ENCODE measurements at regions not wholly inside any gene's neighbourhood (a gene's known extent, or its start where the extent isn't known, plus 50 kb on each side); places are given as distances from the start of the nearest gene placed in this dataset.

GRCh38 chr15:62909257-62909656 lies 133.3 kb upstream of the TPM1 start:
- no peak for DNase-seq (ENCODE audit: low read depth)
- TF ChIP-seq CTCF (conservative IDR thresholded peaks at IDR 0.05; ENCODE audit: low read depth, low read length), result peak; percentile 24
- H3K4me3 ChIP-seq (ENCODE audit: low read depth, low read length), result no peak overlapping the region

GRCh38 chr15:62912282-62912681 lies 130.3 kb upstream of the TPM1 start:
- no peak for DNase-seq (ENCODE audit: low read depth)
- TF ChIP-seq CTCF (conservative IDR thresholded peaks at IDR 0.05; ENCODE audit: low read depth, low read length), result no peak
- H3K4me3 ChIP-seq (ENCODE audit: low read depth, low read length), result no peak overlapping the region

GRCh38 chr15:62912808-62913207 lies 129.7 kb upstream of the TPM1 start:
- H3K4me3 ChIP-seq (ENCODE audit: low read depth, low read length), result no peak overlapping the region
- no peak for DNase-seq (ENCODE audit: low read depth)
- TF ChIP-seq CTCF (conservative IDR thresholded peaks at IDR 0.05; ENCODE audit: low read depth, low read length), result peak; percentile 14

GRCh38 chr15:62913246-62913645 lies 129.3 kb upstream of the TPM1 start:
- TF ChIP-seq CTCF (conservative IDR thresholded peaks at IDR 0.05; ENCODE audit: low read depth, low read length), result no peak
- no peak for DNase-seq (ENCODE audit: low read depth)
- H3K4me3 ChIP-seq (ENCODE audit: low read depth, low read length), result no peak overlapping the region

GRCh38 chr15:62914461-62915079 lies 128.0 kb upstream of the TPM1 start:
- no peak for TF ChIP-seq CTCF (conservative IDR thresholded peaks at IDR 0.05; ENCODE audit: low read depth, low read length)
- H3K4me3 ChIP-seq (ENCODE audit: low read depth, low read length), result no peak overlapping the region
- no peak for DNase-seq (ENCODE audit: low read depth)

- no peak overlapping the region for H3K4me3 ChIP-seq (ENCODE audit: low read depth, low read length)
- no peak for TF ChIP-seq CTCF (conservative IDR thresholded peaks at IDR 0.05; ENCODE audit: low read depth, low read length)
- DNase-seq (ENCODE audit: low read depth), result no peak
These were observed 121.7 kb upstream of the TPM1 start for GRCh38 chr15:62920682-62921502.

Measured in epithelial cell of proximal tubule (primary cell).